ENCODE measurements at regions not wholly inside any gene's neighbourhood (a gene's known extent, or its start where the extent isn't known, plus 50 kb on each side); places are given as distances from the start of the nearest gene placed in this dataset.

DNA sequence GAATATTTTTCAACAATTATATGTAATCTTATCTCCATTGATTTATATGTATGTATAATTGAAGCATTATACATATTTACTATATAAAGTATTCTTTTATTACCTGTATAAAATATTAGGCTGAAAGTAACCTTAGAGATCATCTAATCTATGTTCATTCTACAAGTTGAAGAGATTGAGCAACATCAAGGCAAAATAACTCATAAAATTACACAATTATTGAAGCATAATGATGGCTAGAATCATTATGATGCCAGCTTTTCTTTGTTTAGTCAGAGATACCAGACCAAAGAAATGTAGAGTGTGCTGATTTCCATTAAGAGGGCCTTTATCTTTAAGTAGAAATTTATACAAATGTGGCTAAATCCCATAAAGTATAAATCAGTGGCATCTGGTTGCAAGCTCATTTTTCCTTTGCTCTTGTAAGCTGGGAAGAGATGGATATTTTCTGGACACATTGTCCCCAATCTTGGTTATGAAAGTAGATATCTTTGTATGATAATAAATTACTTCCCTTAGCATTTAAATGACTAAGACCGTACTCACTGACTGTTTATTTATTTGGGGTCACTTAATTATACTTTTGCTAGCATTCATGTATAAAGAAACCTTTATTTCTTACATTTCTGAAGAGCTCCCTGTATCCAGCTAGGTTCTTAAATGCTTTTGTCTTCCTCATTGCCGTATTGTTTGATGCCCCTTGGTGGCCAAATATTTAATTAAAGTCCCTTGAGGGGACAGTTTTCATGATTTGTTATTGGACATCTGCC, 339.8 kb downstream of the PCDH7 start:
- no peak overlapping the region for H4K91ac ChIP-seq (replicated peaks; ENCODE audit: insufficient read length, low read length)
- H2AFZ ChIP-seq (ENCODE audit: low read length), result no peak overlapping the region
- no peak overlapping the region for H4K5ac ChIP-seq (ENCODE audit: insufficient read length, low read depth, low read length)
- no peaks in the 10 kb centered on the region for H3K9me3 ChIP-seq (ENCODE audit: insufficient read depth in 2 of 2, low read depth in 1 of 2, low read length in 1 of 2)
- CTCF ChIA-PET (ENCODE audit: partially characterized antibody), result no interaction called here
- no peak overlapping the region for H3K56ac ChIP-seq (replicated peaks; ENCODE audit: insufficient read length, low read depth, low read length)
- H2BK5ac ChIP-seq (ENCODE audit: low read depth, low read length), result no peak overlapping the region
- no peak overlapping the region for H2BK15ac ChIP-seq (ENCODE audit: low read length)
- POLR2A ChIA-PET (ENCODE audit: partially characterized antibody), result no interaction called here
- no peak overlapping the region for H3K23ac ChIP-seq (ENCODE audit: insufficient read length)
- FAIRE-seq (no peak), DNase-seq (ENCODE audit: low read depth in 1 of 2, low spot score in 2 of 2) (no peak)
- H3K27me3 ChIP-seq (replicated peaks in 1 of 4; ENCODE audit: control insufficient read depth in 3 of 4, extremely low read depth in 1 of 4, insufficient read depth in 3 of 4, low read length in 3 of 4), result peaks cover 0 to 1% (median 0%) of the 10 kb centered on the region in 4 experiments; a peak in 1 of 7 replicates
- H3K23me2 ChIP-seq (ENCODE audit: low read depth, low read length), result no peaks in the 10 kb centered on the region
- no peak overlapping the region for H3K9ac ChIP-seq (replicated peaks in 1 of 4; ENCODE audit: extremely low read depth in 1 of 4, low read depth in 3 of 4, low read length in 3 of 4)
- no peak overlapping the region for H3K4ac ChIP-seq (replicated peaks; ENCODE audit: insufficient read length, low read depth, low read length)
- H2BK120ac ChIP-seq (replicated peaks; ENCODE audit: low read depth, low read length), result no peak overlapping the region
- H3K4me3 ChIP-seq (ENCODE audit: extremely low read depth in 1 of 4, insufficient read depth in 2 of 4, low read depth in 3 of 4, low read length in 4 of 4), result no peak overlapping the region
- H2BK20ac ChIP-seq (ENCODE audit: low read length), result no peak overlapping the region
- no peak overlapping the region for H3K27ac ChIP-seq (ENCODE audit: low read depth, low read length)
- H3K18ac ChIP-seq (ENCODE audit: extremely low read depth, low read length), result no peak overlapping the region
- no peak overlapping the region for H2AK5ac ChIP-seq (ENCODE audit: low read depth, low read length)
- no peaks in the 10 kb centered on the region for H3K79me2 ChIP-seq (ENCODE audit: control insufficient read depth in 1 of 2, insufficient read depth in 2 of 2, low read length in 2 of 2)
- no peaks in the 10 kb centered on the region for H4K20me1 ChIP-seq (replicated peaks in 1 of 2; ENCODE audit: control insufficient read depth in 1 of 2, insufficient read depth in 2 of 2, low read length in 2 of 2)
- H2BK12ac ChIP-seq (ENCODE audit: low read depth, low read length), result no peak overlapping the region
- no peak overlapping the region for H4K8ac ChIP-seq (ENCODE audit: extremely low read depth, insufficient read depth, low read length)
- 94% methylated on average over 2 of the region's 2 CpGs; no CpG with 5 or more reads in 1 of the 2 experiments for WGBS, 2 experiments (ENCODE audit: extremely low coverage in 1 of 2, insufficient coverage in 1 of 2, insufficient read length in 1 of 2, insufficient replicate concordance in 2 of 2, low coverage in 1 of 2, low lambda C conversion rate in 2 of 2, missing lambda C conversion rate in 1 of 2)
- H3K36me3 ChIP-seq (ENCODE audit: control insufficient read depth in 2 of 4, insufficient read depth in 4 of 4, low read length in 3 of 4), result no peaks in the 10 kb centered on the region
- H3K4me2 ChIP-seq (ENCODE audit: insufficient read depth in 1 of 2, low read depth in 2 of 2, low read length in 2 of 2), result no peak overlapping the region
- H3K4me1 ChIP-seq (replicated peaks in 1 of 4; ENCODE audit: control insufficient read depth in 3 of 4, insufficient read depth in 4 of 4, low read length in 3 of 4), result no peaks in the 10 kb centered on the region
- H3K14ac ChIP-seq (ENCODE audit: insufficient read length), result no peak overlapping the region
- H3K79me1 ChIP-seq (ENCODE audit: low read depth, low read length), result no peaks in the 10 kb centered on the region
- TF ChIP-seq BACH1 (IDR thresholded peaks at IDR 0.05; ENCODE audit: low read length), result no peak
